Body of pancreas (tissue), 4 donors: ENCODE measurements at regions not wholly inside any gene's neighbourhood (a gene's known extent, or its start where the extent isn't known, plus 50 kb on each side); places are given as distances from the start of the nearest gene placed in this dataset.

Experiments used
- POLR2A ChIP-seq, 3 donors: fragments of 450-650 bp; IDR thresholded peaks; one replicate each; pipeline ENCODE4 v1.6.1; 2016; ENCODE audit warnings: antibody characterized with exemption in 3 of 3, mild to moderate bottlenecking in 2 of 3
- TF ChIP-seq, protein P1 (sequence below), 7 experiments: fragments of 450-650 bp in 4 of 7; fragments of 200-600 bp in 3 of 7; sonication (generic) in 3 of 7; IDR thresholded peaks; one replicate each; pipeline ENCODE4 v1.5.1; 2016 to 2019; ENCODE audit warnings: antibody characterized with exemption in 7 of 7

DNA sequence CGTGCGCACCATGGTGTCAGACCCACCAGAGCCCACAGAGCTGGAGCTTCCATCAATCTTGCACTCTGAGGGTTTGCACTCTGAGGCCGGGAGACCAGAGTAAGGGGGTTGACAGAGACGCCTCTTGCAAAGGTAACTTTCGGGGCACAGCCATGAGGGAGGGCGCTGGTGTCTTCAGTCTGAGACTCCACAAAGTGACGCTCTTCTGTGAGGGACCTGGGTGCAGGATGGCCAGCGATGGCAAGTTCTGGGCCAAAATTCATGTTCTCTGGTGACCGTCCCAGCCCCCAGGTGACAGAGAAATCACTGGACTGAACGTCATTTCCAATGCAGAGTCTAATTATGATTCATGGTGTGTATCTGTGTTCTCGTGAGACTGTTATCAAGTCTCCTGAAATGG is 1395.2 kb downstream of the TBC1D22A start:
- TF ChIP-seq, protein P1, sequence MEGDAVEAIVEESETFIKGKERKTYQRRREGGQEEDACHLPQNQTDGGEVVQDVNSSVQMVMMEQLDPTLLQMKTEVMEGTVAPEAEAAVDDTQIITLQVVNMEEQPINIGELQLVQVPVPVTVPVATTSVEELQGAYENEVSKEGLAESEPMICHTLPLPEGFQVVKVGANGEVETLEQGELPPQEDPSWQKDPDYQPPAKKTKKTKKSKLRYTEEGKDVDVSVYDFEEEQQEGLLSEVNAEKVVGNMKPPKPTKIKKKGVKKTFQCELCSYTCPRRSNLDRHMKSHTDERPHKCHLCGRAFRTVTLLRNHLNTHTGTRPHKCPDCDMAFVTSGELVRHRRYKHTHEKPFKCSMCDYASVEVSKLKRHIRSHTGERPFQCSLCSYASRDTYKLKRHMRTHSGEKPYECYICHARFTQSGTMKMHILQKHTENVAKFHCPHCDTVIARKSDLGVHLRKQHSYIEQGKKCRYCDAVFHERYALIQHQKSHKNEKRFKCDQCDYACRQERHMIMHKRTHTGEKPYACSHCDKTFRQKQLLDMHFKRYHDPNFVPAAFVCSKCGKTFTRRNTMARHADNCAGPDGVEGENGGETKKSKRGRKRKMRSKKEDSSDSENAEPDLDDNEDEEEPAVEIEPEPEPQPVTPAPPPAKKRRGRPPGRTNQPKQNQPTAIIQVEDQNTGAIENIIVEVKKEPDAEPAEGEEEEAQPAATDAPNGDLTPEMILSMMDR (IDR thresholded peaks at IDR 0.05), result no peak
- no peak for TF ChIP-seq POLR2A (IDR thresholded peaks at IDR 0.05)
